ENCODE measurements at regions not wholly inside any gene's neighbourhood (a gene's known extent, or its start where the extent isn't known, plus 50 kb on each side); places are given as distances from the start of the nearest gene placed in this dataset.

- TF ChIP-seq AFF4 (CRISPR knock-in tag; IDR thresholded peaks at IDR 0.05; ENCODE audit: borderline replicate concordance): no peak
- TF ChIP-seq ZNF532 (CRISPR knock-in tag; IDR thresholded peaks at IDR 0.05; ENCODE audit: borderline replicate concordance): no peak
- no peak for TF ChIP-seq ESRRA (CRISPR knock-in tag; IDR thresholded peaks at IDR 0.05; ENCODE audit: borderline replicate concordance)
- no peak for TF ChIP-seq MYBL2 (CRISPR knock-in tag; IDR thresholded peaks at IDR 0.05)
- no peak for TF ChIP-seq JAZF1 (CRISPR knock-in tag; IDR thresholded peaks at IDR 0.05)
Observed at GRCh38 chr18:14905979-14906378, 158.0 kb downstream of the ANKRD30B start (continued).

GRCh38 chr18:14907420-14907819, 159.4 kb downstream of the ANKRD30B start:
- ChIA-PET CTCF (no interaction called here), POLR2A (no interaction called here)
- Mint-ChIP-seq H3K9me3 (peaks cover 89% of the 10 kb centered on the region), H3K27me3 (ENCODE audit: low read depth) (peaks cover 8% of the 10 kb centered on the region; the same call in 1 of the 2 replicates), H3K4me3 (no peak overlapping the region), H3K4me1 (no peaks in the 10 kb centered on the region), H3K27ac (no peak overlapping the region), H3K36me3 (peaks cover 86% of the 10 kb centered on the region)
- no peak for DNase-seq (ENCODE audit: low spot score)
- no peak for TF ChIP-seq MYBL2 (CRISPR knock-in tag; IDR thresholded peaks at IDR 0.05)
- no peak for TF ChIP-seq TEAD1 (CRISPR knock-in tag; IDR thresholded peaks at IDR 0.05)
- no peak for TF ChIP-seq MAX (CRISPR knock-in tag; IDR thresholded peaks at IDR 0.05)
- TF ChIP-seq RELA (CRISPR knock-in tag; IDR thresholded peaks at IDR 0.05; ENCODE audit: borderline replicate concordance): no peak
- TF ChIP-seq HMGA2 (CRISPR knock-in tag; IDR thresholded peaks at IDR 0.05): no peak
- ATAC-seq: no peak

GRCh38 chr18:14908541-14908940, 160.6 kb downstream of the ANKRD30B start:
- no peak overlapping the region for H3K4me3 Mint-ChIP-seq
- ATAC-seq: no peak
- H3K9me3 Mint-ChIP-seq: peaks cover 86% of the 10 kb centered on the region
- H3K27ac Mint-ChIP-seq: no peak overlapping the region
- H3K36me3 Mint-ChIP-seq: peaks cover 83% of the 10 kb centered on the region
- H3K4me1 Mint-ChIP-seq: no peaks in the 10 kb centered on the region
- CTCF ChIA-PET: no interaction called here
- no peak for TF ChIP-seq ATF3 (CRISPR knock-in tag; conservative IDR thresholded peaks at IDR 0.05)
- no peak for TF ChIP-seq ZNF121 (CRISPR knock-in tag; IDR thresholded peaks at IDR 0.05)
- no peak for TF ChIP-seq AR (CRISPR knock-in tag; IDR thresholded peaks at IDR 0.05)
- peaks cover 6% of the 10 kb centered on the region; the same call in 1 of the 2 replicates for H3K27me3 Mint-ChIP-seq (ENCODE audit: low read depth)
- DNase-seq (ENCODE audit: low spot score): no peak
- POLR2A ChIA-PET: no interaction called here

Measured in WTC11 (cell line).